Heart left ventricle (tissue), 13 donors: ENCODE measurements at regions not wholly inside any gene's neighbourhood (a gene's known extent, or its start where the extent isn't known, plus 50 kb on each side); places are given as distances from the start of the nearest gene placed in this dataset.

Experiments
- CTCF ChIP-seq, 12 donors: fragments of 200-600 bp; sonication (generic) in 4 of 12; IDR thresholded peaks; one replicate each; pipeline versions ENCODE4 v1.5.0 to v1.8.0; 2018 to 2022; ENCODE audit warnings: antibody characterized with exemption in 12 of 12, mild to moderate bottlenecking in 5 of 12
- POLR2A ChIP-seq, 2 donors: fragments of 450-650 bp; IDR thresholded peaks; one replicate each; pipeline ENCODE4 v1.6.1; 2017; ENCODE audit warnings: antibody characterized with exemption in 2 of 2, mild to moderate bottlenecking in 2 of 2, moderate library complexity in 2 of 2
- donor health status: ischemic (EF 13 %, LVEDD 7.1; RV severe dilation, severe dysfunction).
- donor health status: DM: no; HTN: yes; CAD: no.
- donor health status: DM: no; HTN: no; CAD: no.
- donor health status: ischemic (EF 25% LVEDD 6.9; RV normal size, moderate dysfunction).
- donor health status: ischemic (EF 25% LVEDD 5.7; RV mildly dilated, moderate dysfunction).
- donor health status: ischemic (EF 35%, LVEDD 5.7; RV mildly dilated, moderate dysfunction).
- donor health status: nonischemic (EF 11% LVEDD 7.7; RV severe dilation, severe dysfunction).
- donor health status: DM: yes; HTN: yes; CAD: no.
- donor health status: PGD.
- donor health status: ischemic (EF 29% LVEDD 5.4; RV normal size, mild dysfunction).
- donor health status: nonischemic (EF 23%, LVEDD 6.1; RV moderate dilation, normal function).

- TF ChIP-seq CTCF (IDR thresholded peaks at IDR 0.05) = no peak
- TF ChIP-seq POLR2A (IDR thresholded peaks at IDR 0.05) = no peak
Measured at GRCh38 chr4:149993030-149993429, 85.2 kb upstream of the DCLK2 start.
